Sigmoid colon (tissue), 6 donors: ENCODE measurements at regions not wholly inside any gene's neighbourhood (a gene's known extent, or its start where the extent isn't known, plus 50 kb on each side); places are given as distances from the start of the nearest gene placed in this dataset.
"Not testable (repeated sequence)": the region's sequence is repeated elsewhere in the genome, so short reads cannot be mapped to it uniquely, and the experiment has no call there.

ENCODE experiments used
- DNase-seq: peaks from one replicate; pipeline ENCODE4 v3.0.0-alpha.2; 2019
- H3K27ac ChIP-seq, 4 donors: fragments of 200-600 bp; sonication (generic); one replicate each; pipeline ENCODE4 v1.5.1; 2016 to 2019; ENCODE audit warnings: mild to moderate bottlenecking in 1 of 4
- H3K27me3 ChIP-seq, 3 donors: fragments of 200-600 bp; sonication (generic); one replicate each; pipeline ENCODE4 v1.5.1; 2019; ENCODE audit warnings: mild to moderate bottlenecking in 1 of 3
- H3K36me3 ChIP-seq, 4 donors: fragments of 200-600 bp; sonication (generic); one replicate each; pipeline ENCODE4 v1.5.1; 2016 to 2019
- H3K4me1 ChIP-seq, 4 donors: fragments of 200-600 bp; sonication (generic); one replicate each; pipeline ENCODE4 v1.5.1; 2017 to 2019
- H3K4me3 ChIP-seq, 4 donors: fragments of 200-600 bp; sonication (generic); one replicate each; pipeline ENCODE4 v1.5.1; 2017 to 2019; ENCODE audit warnings: mild to moderate bottlenecking in 2 of 4, moderate library complexity in 1 of 4
- H3K9me3 ChIP-seq, 4 donors: fragments of 200-600 bp in 3 of 4; sonication (generic) in 3 of 4; one replicate each; pipeline versions ENCODE4 v1.5.1 to v1.6.1; 2013 to 2019
- CTCF ChIP-seq, 4 experiments: fragments of 450-650 bp in 3 of 4; fragments of 200-600 bp in 1 of 4; IDR thresholded peaks; one replicate each; pipeline ENCODE4 v1.5.1; 2016 to 2019; ENCODE audit warnings: antibody characterized with exemption in 4 of 4, mild to moderate bottlenecking in 3 of 4, moderate library complexity in 2 of 4
- EP300 ChIP-seq, 4 donors: sonication (generic); formaldehyde crosslinking; IDR thresholded peaks; one replicate each; pipeline ENCODE4 v1.6.1; 2017; ENCODE audit warnings: antibody characterized with exemption in 4 of 4
- POLR2A ChIP-seq, 2 donors: fragments of 450-650 bp; IDR thresholded peaks; one replicate each; pipeline ENCODE4 v1.6.1; 2016; ENCODE audit warnings: antibody characterized with exemption in 2 of 2, mild to moderate bottlenecking in 2 of 2, moderate library complexity in 2 of 2
- POLR2AphosphoS5 ChIP-seq, 4 donors: sonication (generic); formaldehyde crosslinking; IDR thresholded peaks; one replicate each; pipeline ENCODE4 v1.6.1; 2017; ENCODE audit warnings: antibody characterized with exemption in 4 of 4
- WGBS, 2 donors: extraction: QIAGEN DNeasy Blood & Tissue Kit; methylation state at CpG; one replicate each; pipeline ENCODE4 v1.1.7; 2013; 5-methylcytosine and 5-hydroxymethylcytosine counted together
- intact Hi-C: fragments of 100-400 bp; cut with DNase I; formaldehyde crosslinking; loops from one replicate; pipeline ENCODE4 v1.15.1; 2023
- donor health status: healthy with polysubstance abuse.
- donor health status: healthy.

- intact Hi-C loops: no loop called here
- no peaks in the 10 kb centered on the region for H3K36me3 ChIP-seq
- 70 to 87% methylated on average over 21 of the region's 21 CpGs for WGBS, 2 donors
- DNase-seq: peak; percentile 55
- H3K9me3 ChIP-seq: no peaks in the 10 kb centered on the region
- H3K4me1 ChIP-seq: peaks cover 0 to 19% (median 15%) of the 10 kb centered on the region in 4 donors
- no peak overlapping the region for H3K27ac ChIP-seq
- no peaks in the 10 kb centered on the region for H3K27me3 ChIP-seq
- no peak for TF ChIP-seq EP300 (IDR thresholded peaks at IDR 0.05)
- TF ChIP-seq POLR2AphosphoS5 (IDR thresholded peaks at IDR 0.05): no peak
- no peak for TF ChIP-seq POLR2A (IDR thresholded peaks at IDR 0.05)
- no peak for TF ChIP-seq CTCF (IDR thresholded peaks at IDR 0.05)
- H3K4me3 ChIP-seq: no peak overlapping the region
These were observed 153.6 kb upstream of the TNRC6C start for GRCh38 chr17:77804796-77805426.

DNA sequence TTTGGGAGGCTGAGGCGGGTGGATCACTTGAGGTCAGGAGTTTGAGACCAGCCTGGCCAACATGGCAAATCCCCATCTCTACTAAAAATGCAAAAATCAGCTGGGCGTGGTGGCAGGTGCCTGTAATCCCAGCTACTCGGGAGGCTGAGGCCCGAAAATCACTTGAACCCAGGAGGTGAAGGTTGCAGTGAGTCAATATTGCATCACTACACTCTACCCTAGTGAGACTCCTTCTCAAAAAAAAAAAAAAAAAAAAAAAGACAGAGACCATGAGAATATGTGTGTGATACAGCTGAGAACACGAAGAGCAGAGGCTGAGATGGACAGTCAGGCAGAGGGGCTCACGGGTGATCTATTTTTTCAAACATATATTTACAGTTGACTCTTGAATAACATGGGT is 152.5 kb upstream of the TNRC6C start:
- H3K9me3 ChIP-seq, DNase-seq, H3K4me3 ChIP-seq, H3K27ac ChIP-seq, H3K36me3 ChIP-seq, H3K27me3 ChIP-seq, intact Hi-C loops: not testable (repeated sequence)
- peaks cover 0 to 29% (median 24%) of the 10 kb centered on the region in 4 donors for H3K4me1 ChIP-seq
- WGBS, 2 donors: 45 to 85% methylated on average over 6 of the region's 6 CpGs

- Histone ChIP-seq H3K36me3 (no peaks in the 10 kb centered on the region), H3K27me3 (no peaks in the 10 kb centered on the region), H3K4me1 (peaks cover 0 to 30% (median 26%) of the 10 kb centered on the region in 4 donors), H3K9me3 (no peaks in the 10 kb centered on the region), H3K27ac (no peak overlapping the region), H3K4me3 (no peak overlapping the region)
- TF ChIP-seq POLR2A (IDR thresholded peaks at IDR 0.05) (no peak), EP300 (IDR thresholded peaks at IDR 0.05) (no peak), CTCF (IDR thresholded peaks at IDR 0.05) (no peak), POLR2AphosphoS5 (IDR thresholded peaks at IDR 0.05) (no peak)
- 69 to 87% methylated on average over 12 of the region's 12 CpGs for WGBS, 2 donors
- peak; percentile 50 for DNase-seq
- intact Hi-C loops: no loop called here
These were observed 151.3 kb upstream of the TNRC6C start for GRCh38 chr17:77807051-77807745.

GRCh38 chr17:77807746-77808441 is 150.6 kb upstream of the TNRC6C start:
- H3K36me3 ChIP-seq: no peaks in the 10 kb centered on the region
- H3K4me1 ChIP-seq: peaks cover 0 to 23% (median 20%) of the 10 kb centered on the region in 4 donors
- no peak overlapping the region for H3K4me3 ChIP-seq
- H3K27ac ChIP-seq: no peak overlapping the region
- H3K9me3 ChIP-seq: no peaks in the 10 kb centered on the region
- no peak for DNase-seq
- no peaks in the 10 kb centered on the region for H3K27me3 ChIP-seq
- TF ChIP-seq POLR2A (IDR thresholded peaks at IDR 0.05) (no peak), CTCF (IDR thresholded peaks at IDR 0.05) (no peak), POLR2AphosphoS5 (IDR thresholded peaks at IDR 0.05) (no peak), EP300 (IDR thresholded peaks at IDR 0.05) (no peak)
- intact Hi-C loops: no loop called here
- WGBS, 2 donors: 67 to 89% methylated on average over 7 of the region's 7 CpGs

DNA sequence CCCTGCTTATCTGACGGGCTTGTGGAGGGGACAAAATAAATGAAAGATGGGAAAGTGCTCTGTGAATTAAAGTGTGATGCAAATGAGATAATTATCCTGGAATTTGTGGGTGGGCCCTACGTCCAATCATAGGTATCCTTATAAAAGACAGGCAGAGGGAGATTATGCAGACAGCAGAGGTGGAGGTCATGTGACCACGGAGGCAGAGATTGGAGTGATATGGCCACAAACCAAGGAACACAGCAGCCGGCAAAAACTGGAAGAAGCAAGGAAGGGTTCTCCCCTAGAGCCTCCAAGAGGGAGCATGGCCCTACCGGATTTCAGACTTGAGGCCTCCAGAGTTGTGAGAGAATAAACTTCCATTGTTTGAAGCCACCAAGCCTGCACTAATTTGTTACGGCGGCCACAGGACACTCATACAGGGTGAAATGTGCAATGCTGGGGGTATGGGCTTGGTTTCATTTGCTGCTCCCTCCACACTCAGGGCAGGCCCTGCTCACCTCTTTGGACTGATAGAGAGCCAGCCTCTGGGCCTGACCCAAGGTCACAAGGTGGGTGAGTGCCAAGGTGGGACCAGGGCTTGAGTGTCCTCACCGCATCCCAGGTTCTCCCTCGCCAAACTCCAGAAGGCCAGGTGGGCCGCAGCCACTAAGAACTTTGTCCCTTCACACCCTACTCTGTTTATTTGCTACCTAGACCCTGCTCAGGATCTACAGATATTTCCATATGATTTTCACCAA is 149.6 kb upstream of the TNRC6C start:
- Histone ChIP-seq H3K4me1 (peaks cover 0 to 16% (median 14%) of the 10 kb centered on the region in 4 donors), H3K9me3 (no peaks in the 10 kb centered on the region), H3K27ac (no peak overlapping the region), H3K27me3 (no peaks in the 10 kb centered on the region), H3K4me3 (no peak overlapping the region), H3K36me3 (no peaks in the 10 kb centered on the region)
- TF ChIP-seq CTCF (IDR thresholded peaks at IDR 0.05): no peak
- no peak for TF ChIP-seq EP300 (IDR thresholded peaks at IDR 0.05)
- TF ChIP-seq POLR2AphosphoS5 (IDR thresholded peaks at IDR 0.05): no peak
- TF ChIP-seq POLR2A (IDR thresholded peaks at IDR 0.05): no peak
- WGBS, 2 donors: 81 to 90% methylated on average over 10 of the region's 10 CpGs
- peak; percentile 50 for DNase-seq
- intact Hi-C loops: no loop called here
